ENCODE measurements at regions not wholly inside any gene's neighbourhood (a gene's known extent, or its start where the extent isn't known, plus 50 kb on each side); places are given as distances from the start of the nearest gene placed in this dataset.

DNA sequence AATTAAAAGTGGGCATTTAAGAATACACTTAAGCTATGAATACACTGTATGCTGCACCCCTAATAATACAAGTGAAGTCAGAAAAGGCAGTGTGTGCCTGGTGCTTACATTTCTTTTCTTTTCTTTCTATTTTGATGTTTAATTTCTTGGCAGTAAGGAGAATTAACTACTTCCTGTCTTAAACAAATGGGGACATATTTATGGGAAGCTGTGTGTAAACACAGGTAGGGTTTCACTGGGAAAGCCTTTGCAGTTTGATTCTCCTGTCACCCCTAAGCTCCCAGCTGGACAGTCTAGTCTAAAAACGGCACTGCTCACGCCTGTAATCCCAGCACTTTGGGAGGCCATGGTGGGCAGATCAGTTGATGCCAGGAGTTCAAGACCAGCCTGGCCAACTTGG is 146.0 kb downstream of the MIS18A start:
- TF ChIP-seq, protein P1, sequence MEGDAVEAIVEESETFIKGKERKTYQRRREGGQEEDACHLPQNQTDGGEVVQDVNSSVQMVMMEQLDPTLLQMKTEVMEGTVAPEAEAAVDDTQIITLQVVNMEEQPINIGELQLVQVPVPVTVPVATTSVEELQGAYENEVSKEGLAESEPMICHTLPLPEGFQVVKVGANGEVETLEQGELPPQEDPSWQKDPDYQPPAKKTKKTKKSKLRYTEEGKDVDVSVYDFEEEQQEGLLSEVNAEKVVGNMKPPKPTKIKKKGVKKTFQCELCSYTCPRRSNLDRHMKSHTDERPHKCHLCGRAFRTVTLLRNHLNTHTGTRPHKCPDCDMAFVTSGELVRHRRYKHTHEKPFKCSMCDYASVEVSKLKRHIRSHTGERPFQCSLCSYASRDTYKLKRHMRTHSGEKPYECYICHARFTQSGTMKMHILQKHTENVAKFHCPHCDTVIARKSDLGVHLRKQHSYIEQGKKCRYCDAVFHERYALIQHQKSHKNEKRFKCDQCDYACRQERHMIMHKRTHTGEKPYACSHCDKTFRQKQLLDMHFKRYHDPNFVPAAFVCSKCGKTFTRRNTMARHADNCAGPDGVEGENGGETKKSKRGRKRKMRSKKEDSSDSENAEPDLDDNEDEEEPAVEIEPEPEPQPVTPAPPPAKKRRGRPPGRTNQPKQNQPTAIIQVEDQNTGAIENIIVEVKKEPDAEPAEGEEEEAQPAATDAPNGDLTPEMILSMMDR (IDR thresholded peaks at IDR 0.05 in 4 of 5, conservative IDR thresholded peaks at IDR 0.05 in 1 of 5), result no peak
- no peak for TF ChIP-seq POLR2A (IDR thresholded peaks at IDR 0.05)

Data from gastrocnemius medialis (tissue), 4 donors.